ENCODE measurements at regions not wholly inside any gene's neighbourhood (a gene's known extent, or its start where the extent isn't known, plus 50 kb on each side); places are given as distances from the start of the nearest gene placed in this dataset.
"Not testable (repeated sequence)": the region's sequence is repeated elsewhere in the genome, so short reads cannot be mapped to it uniquely, and the experiment has no call there.

DNA sequence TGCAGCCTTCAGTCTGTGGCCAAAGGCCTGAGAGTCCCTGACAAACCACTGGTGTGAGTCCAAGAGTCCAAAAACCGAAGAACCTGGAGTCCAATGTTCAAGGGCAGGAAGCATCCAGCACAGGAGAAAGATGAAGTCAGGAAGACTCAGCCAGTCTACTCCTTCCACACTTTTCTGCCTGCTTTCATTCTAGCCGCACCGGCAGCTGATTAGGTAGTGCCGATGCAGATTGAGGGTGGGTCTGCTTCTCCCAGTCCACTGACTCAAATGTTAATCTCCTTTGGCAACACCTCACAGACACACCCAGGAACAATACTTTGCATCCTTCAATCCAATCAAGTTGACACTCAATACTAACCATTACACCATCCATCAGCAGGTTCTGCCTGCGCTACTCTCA, 65.2 kb upstream of the WASF3 start:
- H4K91ac ChIP-seq (ENCODE audit: low read depth, low read length, poor library complexity); H3K14ac ChIP-seq (ENCODE audit: low read length); H3K4ac ChIP-seq (ENCODE audit: low read length): not testable (repeated sequence)

DNA sequence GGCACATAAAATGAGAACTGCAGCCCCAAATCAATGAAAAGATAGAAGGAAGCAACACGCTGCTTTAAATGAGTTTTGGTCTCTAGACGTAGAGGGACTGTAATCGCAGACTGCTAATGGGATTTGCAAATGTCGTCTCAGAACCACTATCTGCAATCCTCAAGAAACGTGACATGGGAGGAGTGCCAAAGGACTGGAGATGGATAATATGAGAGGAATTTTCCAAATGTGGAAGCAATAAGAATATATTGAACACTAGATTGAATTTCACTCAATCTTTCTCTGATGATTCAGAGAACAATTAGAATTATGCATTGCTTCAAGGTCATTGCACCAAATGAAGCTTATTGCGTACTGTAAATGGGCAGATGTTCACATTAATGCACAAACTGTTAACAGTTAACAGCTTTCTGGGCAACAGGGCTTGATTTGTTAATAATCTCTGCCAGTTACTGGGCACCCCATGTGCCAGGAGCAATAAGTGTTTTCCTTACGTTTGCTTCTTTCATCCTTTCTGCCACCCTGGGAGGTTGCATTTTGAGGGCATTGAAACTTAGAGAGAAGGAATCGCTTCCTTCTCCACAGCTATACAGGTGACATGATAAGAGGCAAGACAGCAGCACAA, 62.8 kb upstream of the WASF3 start:
- H3K27ac ChIP-seq (replicated peaks; ENCODE audit: low read length): no peak overlapping the region
- no peaks in the 10 kb centered on the region for H3K9me3 ChIP-seq (replicated peaks in 1 of 2; ENCODE audit: control insufficient read depth in 2 of 2, insufficient read depth in 1 of 2, low read depth in 1 of 2, low read length in 2 of 2)
- no peak overlapping the region for H3K9ac ChIP-seq (ENCODE audit: low read depth, low read length, poor library complexity)
- no peak overlapping the region for H2AK5ac ChIP-seq (ENCODE audit: low read depth, low read length)
- no peak overlapping the region for H2BK120ac ChIP-seq (ENCODE audit: low read depth, low read length)
- H2BK5ac ChIP-seq (ENCODE audit: low read length): no peak overlapping the region
- no peak overlapping the region for H3K4ac ChIP-seq (ENCODE audit: low read length)
- H4K91ac ChIP-seq (ENCODE audit: low read depth, low read length, poor library complexity): no peak overlapping the region
- no peak overlapping the region for H2AFZ ChIP-seq (ENCODE audit: low read length)
- no peak overlapping the region for H4K8ac ChIP-seq (ENCODE audit: low read depth, low read length)
- no peak overlapping the region for H3K14ac ChIP-seq (ENCODE audit: low read length)
- no peak overlapping the region for H3K4me3 ChIP-seq (ENCODE audit: low read length in 2 of 2)
- no peaks in the 10 kb centered on the region for H3K79me1 ChIP-seq (ENCODE audit: low read depth, low read length)
- no peak overlapping the region for H3K18ac ChIP-seq (ENCODE audit: low read length)
- H3K4me2 ChIP-seq (ENCODE audit: insufficient read depth, low read length, poor library complexity, severe bottlenecking): no peak overlapping the region
- H3K4me1 ChIP-seq (ENCODE audit: control insufficient read depth in 2 of 2, insufficient read depth in 1 of 2, low read depth in 1 of 2, low read length in 2 of 2): peaks cover 0 to 5% of the 10 kb centered on the region in 2 donors
- no peak for DNase-seq (ENCODE audit: low spot score)
- no peak overlapping the region for H2BK12ac ChIP-seq (ENCODE audit: low read length)
- no peaks in the 10 kb centered on the region for H3K36me3 ChIP-seq (replicated peaks in 1 of 2; ENCODE audit: control insufficient read depth in 2 of 2, insufficient read depth in 2 of 2, low read length in 2 of 2)
- no peak overlapping the region for H2BK15ac ChIP-seq (ENCODE audit: low read length)
- peaks cover 0 to 4% (median 0%) of the 10 kb centered on the region in 3 experiments for H3K27me3 ChIP-seq (ENCODE audit: control insufficient read depth in 3 of 3, insufficient read depth in 3 of 3, low read depth in 1 of 3, low read length in 3 of 3)
- H3K23ac ChIP-seq (ENCODE audit: low read depth, low read length, poor library complexity): no peak overlapping the region
- WGBS, 2 donors (ENCODE audit: extremely low coverage in 2 of 2, insufficient read length in 2 of 2, insufficient replicate concordance in 1 of 2): no CpG with 5 or more reads among the region's 8 CpGs

More for the DNA sequence above, 65.2 kb upstream of the WASF3 start:
- not testable (repeated sequence) for H3K79me1 ChIP-seq (ENCODE audit: low read depth, low read length); H3K18ac ChIP-seq (ENCODE audit: low read length); H2AFZ ChIP-seq (ENCODE audit: low read length); H2AK5ac ChIP-seq (ENCODE audit: low read depth, low read length); H3K23ac ChIP-seq (ENCODE audit: low read depth, low read length, poor library complexity); H3K27ac ChIP-seq (replicated peaks; ENCODE audit: low read length); H3K4me3 ChIP-seq (ENCODE audit: low read length in 2 of 2); H3K9ac ChIP-seq (ENCODE audit: low read depth, low read length, poor library complexity); H3K9me3 ChIP-seq (replicated peaks in 1 of 2; ENCODE audit: control insufficient read depth in 2 of 2, insufficient read depth in 1 of 2, low read depth in 1 of 2, low read length in 2 of 2); H3K27me3 ChIP-seq (ENCODE audit: control insufficient read depth in 3 of 3, insufficient read depth in 3 of 3, low read depth in 1 of 3, low read length in 3 of 3); DNase-seq (ENCODE audit: low spot score); H2BK5ac ChIP-seq (ENCODE audit: low read length); H2BK15ac ChIP-seq (ENCODE audit: low read length); H3K4me1 ChIP-seq (ENCODE audit: control insufficient read depth in 2 of 2, insufficient read depth in 1 of 2, low read depth in 1 of 2, low read length in 2 of 2); H2BK12ac ChIP-seq (ENCODE audit: low read length); H2BK120ac ChIP-seq (ENCODE audit: low read depth, low read length); H3K4me2 ChIP-seq (ENCODE audit: insufficient read depth, low read length, poor library complexity, severe bottlenecking); H4K8ac ChIP-seq (ENCODE audit: low read depth, low read length); H3K36me3 ChIP-seq (replicated peaks in 1 of 2; ENCODE audit: control insufficient read depth in 2 of 2, insufficient read depth in 2 of 2, low read length in 2 of 2)
- WGBS, 2 donors (ENCODE audit: extremely low coverage in 2 of 2, insufficient read length in 2 of 2, insufficient replicate concordance in 1 of 2): no CpG with 5 or more reads among the region's 5 CpGs

DNA sequence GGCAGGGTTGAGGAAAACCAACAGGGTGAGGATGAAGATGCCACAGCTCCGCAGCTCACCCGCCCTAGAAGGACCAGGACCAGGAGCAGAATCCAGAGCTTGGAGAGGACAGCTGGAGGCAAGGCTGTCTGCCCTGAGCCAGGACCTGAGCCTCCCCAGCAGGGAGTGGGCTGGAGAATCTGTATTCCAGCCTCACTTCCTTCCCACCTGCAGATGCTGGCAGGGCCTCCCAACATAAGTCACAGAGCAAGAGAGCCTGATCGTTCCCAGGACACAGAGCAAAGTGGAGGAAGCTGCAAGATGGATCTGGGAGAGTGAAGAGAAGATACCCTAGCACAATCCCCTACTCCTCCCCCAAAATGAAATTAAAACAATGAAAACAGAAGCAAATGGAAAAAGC, 61.7 kb upstream of the WASF3 start:
- Histone ChIP-seq H3K4ac (ENCODE audit: low read length) (no peak overlapping the region), H2AK5ac (ENCODE audit: low read depth, low read length) (no peak overlapping the region), H3K18ac (ENCODE audit: low read length) (peak overlapping the region; percentile 73), H3K36me3 (replicated peaks in 1 of 2; ENCODE audit: control insufficient read depth in 2 of 2, insufficient read depth in 2 of 2, low read length in 2 of 2) (no peaks in the 10 kb centered on the region), H2BK5ac (ENCODE audit: low read length) (no peak overlapping the region), H4K8ac (ENCODE audit: low read depth, low read length) (no peak overlapping the region), H2BK15ac (ENCODE audit: low read length) (no peak overlapping the region), H2BK120ac (ENCODE audit: low read depth, low read length) (no peak overlapping the region), H3K9ac (ENCODE audit: low read depth, low read length, poor library complexity) (no peak overlapping the region), H3K14ac (ENCODE audit: low read length) (no peak overlapping the region), H3K27me3 (ENCODE audit: control insufficient read depth in 3 of 3, insufficient read depth in 3 of 3, low read depth in 1 of 3, low read length in 3 of 3) (peaks cover 0 to 4% (median 0%) of the 10 kb centered on the region in 3 experiments), H2BK12ac (ENCODE audit: low read length) (no peak overlapping the region), H3K23ac (ENCODE audit: low read depth, low read length, poor library complexity) (no peak overlapping the region), H2AFZ (ENCODE audit: low read length) (no peak overlapping the region), H3K9me3 (replicated peaks in 1 of 2; ENCODE audit: control insufficient read depth in 2 of 2, insufficient read depth in 1 of 2, low read depth in 1 of 2, low read length in 2 of 2) (no peaks in the 10 kb centered on the region), H3K4me3 (ENCODE audit: low read length in 2 of 2) (no peak overlapping the region), H3K4me2 (ENCODE audit: insufficient read depth, low read length, poor library complexity, severe bottlenecking) (no peak overlapping the region), H3K79me1 (ENCODE audit: low read depth, low read length) (no peaks in the 10 kb centered on the region), H3K4me1 (ENCODE audit: control insufficient read depth in 2 of 2, insufficient read depth in 1 of 2, low read depth in 1 of 2, low read length in 2 of 2) (peaks cover 0 to 5% of the 10 kb centered on the region in 2 donors), H3K27ac (replicated peaks; ENCODE audit: low read length) (no peak overlapping the region), H4K91ac (ENCODE audit: low read depth, low read length, poor library complexity) (no peak overlapping the region)
- WGBS, 2 donors (ENCODE audit: extremely low coverage in 2 of 2, insufficient read length in 2 of 2, insufficient replicate concordance in 1 of 2): no CpG with 5 or more reads among the region's 3 CpGs
- DNase-seq (ENCODE audit: low spot score): no peak

DNA sequence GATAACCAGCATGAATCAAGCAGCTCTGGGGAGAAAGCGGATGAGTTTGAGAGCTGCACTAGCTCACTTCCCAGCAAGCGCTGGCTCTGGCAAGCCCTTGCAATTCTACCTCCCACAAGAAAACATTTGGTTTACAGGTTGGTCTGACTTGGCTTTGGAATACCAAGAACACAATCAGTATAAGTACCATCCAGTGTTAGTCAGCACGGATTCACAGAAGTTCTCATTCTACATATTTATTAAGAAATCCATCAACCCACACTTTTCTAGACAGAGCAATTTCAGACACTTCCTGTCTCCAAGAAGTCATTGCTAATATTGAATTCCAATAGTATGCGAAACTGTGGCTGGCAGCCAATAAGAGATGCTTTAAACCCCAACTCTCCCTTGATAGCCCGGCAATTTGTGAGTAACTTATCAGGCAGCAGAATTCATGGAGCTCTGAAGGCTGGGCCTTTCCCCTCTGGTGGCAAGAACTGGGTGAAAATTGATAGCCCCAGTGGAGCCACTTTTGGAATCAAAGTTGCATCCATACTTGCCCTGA, 59.4 kb upstream of the WASF3 start:
- Histone ChIP-seq H2AK5ac (ENCODE audit: low read depth, low read length) (no peak overlapping the region), H2BK120ac (ENCODE audit: low read depth, low read length) (no peak overlapping the region), H3K9ac (ENCODE audit: low read depth, low read length, poor library complexity) (no peak overlapping the region), H2BK15ac (ENCODE audit: low read length) (no peak overlapping the region), H4K8ac (ENCODE audit: low read depth, low read length) (no peak overlapping the region), H3K4me2 (ENCODE audit: insufficient read depth, low read length, poor library complexity, severe bottlenecking) (no peak overlapping the region), H3K9me3 (replicated peaks in 1 of 2; ENCODE audit: control insufficient read depth in 2 of 2, insufficient read depth in 1 of 2, low read depth in 1 of 2, low read length in 2 of 2) (no peaks in the 10 kb centered on the region), H2BK12ac (ENCODE audit: low read length) (no peak overlapping the region), H3K4me1 (ENCODE audit: control insufficient read depth in 2 of 2, insufficient read depth in 1 of 2, low read depth in 1 of 2, low read length in 2 of 2) (peaks cover 0 to 14% of the 10 kb centered on the region in 2 donors), H3K23ac (ENCODE audit: low read depth, low read length, poor library complexity) (no peak overlapping the region), H3K79me1 (ENCODE audit: low read depth, low read length) (no peaks in the 10 kb centered on the region), H3K14ac (ENCODE audit: low read length) (no peak overlapping the region), H4K91ac (ENCODE audit: low read depth, low read length, poor library complexity) (no peak overlapping the region), H3K18ac (ENCODE audit: low read length) (no peak overlapping the region), H3K4me3 (ENCODE audit: low read length in 2 of 2) (no peak overlapping the region), H2AFZ (ENCODE audit: low read length) (peak overlapping the region; percentile 83), H3K36me3 (replicated peaks in 1 of 2; ENCODE audit: control insufficient read depth in 2 of 2, insufficient read depth in 2 of 2, low read length in 2 of 2) (no peaks in the 10 kb centered on the region), H2BK5ac (ENCODE audit: low read length) (no peak overlapping the region), H3K27me3 (ENCODE audit: control insufficient read depth in 3 of 3, insufficient read depth in 3 of 3, low read depth in 1 of 3, low read length in 3 of 3) (peaks cover 0 to 4% (median 0%) of the 10 kb centered on the region in 3 experiments), H3K4ac (ENCODE audit: low read length) (no peak overlapping the region), H3K27ac (replicated peaks; ENCODE audit: low read length) (no peak overlapping the region)
- no CpG with 5 or more reads among the region's 5 CpGs for WGBS, 2 donors (ENCODE audit: extremely low coverage in 2 of 2, insufficient read length in 2 of 2, insufficient replicate concordance in 1 of 2)
- DNase-seq (ENCODE audit: low spot score): no peak
